Brain microvascular endothelial cell (primary cell): ENCODE measurements at regions not wholly inside any gene's neighbourhood (a gene's known extent, or its start where the extent isn't known, plus 50 kb on each side); places are given as distances from the start of the nearest gene placed in this dataset.

Experiments used
- DNase-seq: peaks from one replicate; pipeline ENCODE4 v3.0.0-alpha.2; 2020
- H3K27ac ChIP-seq: fragments of 250-450 bp; sonication (Bioruptor Pico); 2 replicates; pipeline ENCODE4 v1.5.1; 2020; ENCODE audit warnings: mild to moderate bottlenecking, moderate library complexity
- H3K27me3 ChIP-seq: fragments of 250-450 bp; sonication (Bioruptor Pico); replicated peaks from 2 replicates; pipeline ENCODE4 v1.5.1; 2020; ENCODE audit warnings: mild to moderate bottlenecking
- H3K36me3 ChIP-seq: fragments of 250-450 bp; sonication (Bioruptor Pico); replicated peaks from 2 replicates; pipeline ENCODE4 v1.5.1; 2020; ENCODE audit warnings: mild to moderate bottlenecking
- H3K4me3 ChIP-seq: 2 replicates; pipeline ENCODE4 v1.5.1; 2011; ENCODE audit warnings: low read depth, mild to moderate bottlenecking, control low read depth, low read length, moderate library complexity
- in situ Hi-C: cut with HindIII; loops from 2 replicates; pipeline ENCODE4 v1.10.0; 2017; ENCODE audit warnings: low sequenced_read_pairs, low pct_ligation_motif_present
- TF ChIP-seq, protein P1 (sequence below): IDR thresholded peaks from 2 replicates; pipeline ENCODE4 v1.5.1; 2011; ENCODE audit warnings: low read depth, mild to moderate bottlenecking, moderate library complexity, low read length, control low read depth, inconsistent platforms; ENCODE audit errors: missing control alignments

DNA sequence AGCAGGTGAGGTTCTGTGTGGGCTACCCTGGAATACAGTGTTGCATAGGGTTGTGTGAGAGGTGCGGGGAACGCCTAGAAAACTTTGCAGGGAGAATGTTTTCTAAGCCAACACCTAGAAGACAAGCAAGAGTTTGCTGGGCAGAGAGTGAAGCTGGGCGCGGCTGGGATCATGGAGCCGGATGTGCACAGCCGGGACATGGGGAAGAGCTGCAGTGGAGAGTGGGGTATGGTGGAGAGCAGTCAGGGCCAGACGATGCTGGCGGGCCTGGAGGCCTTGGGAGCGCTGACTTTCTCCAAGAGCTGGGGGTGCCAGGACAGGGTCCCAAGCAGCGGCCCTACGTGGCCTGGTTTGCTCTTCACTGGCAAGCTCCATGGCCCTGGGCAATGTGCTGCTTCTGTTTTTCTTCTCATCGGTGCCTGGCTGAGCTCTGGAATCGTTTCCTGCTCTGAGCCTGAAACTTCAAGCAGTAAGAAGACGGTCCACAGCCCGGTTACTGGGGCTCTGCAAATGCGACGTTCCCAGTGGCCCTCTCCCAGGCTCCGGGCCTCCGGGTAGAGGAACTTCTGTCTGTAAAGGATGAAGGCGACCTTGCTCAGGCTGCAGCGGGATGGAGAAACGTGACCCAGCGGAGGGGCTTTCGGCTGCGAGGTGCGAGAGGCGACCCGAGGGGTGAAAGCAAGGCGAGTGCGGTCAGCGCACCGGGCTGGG lies 51.9 kb upstream of the CD34 start:
- no peaks in the 10 kb centered on the region for H3K36me3 ChIP-seq
- H3K4me3 ChIP-seq = peak overlapping the region; percentile 60
- no peak for DNase-seq
- H3K27me3 ChIP-seq = no peaks in the 10 kb centered on the region
- TF ChIP-seq, protein P1, sequence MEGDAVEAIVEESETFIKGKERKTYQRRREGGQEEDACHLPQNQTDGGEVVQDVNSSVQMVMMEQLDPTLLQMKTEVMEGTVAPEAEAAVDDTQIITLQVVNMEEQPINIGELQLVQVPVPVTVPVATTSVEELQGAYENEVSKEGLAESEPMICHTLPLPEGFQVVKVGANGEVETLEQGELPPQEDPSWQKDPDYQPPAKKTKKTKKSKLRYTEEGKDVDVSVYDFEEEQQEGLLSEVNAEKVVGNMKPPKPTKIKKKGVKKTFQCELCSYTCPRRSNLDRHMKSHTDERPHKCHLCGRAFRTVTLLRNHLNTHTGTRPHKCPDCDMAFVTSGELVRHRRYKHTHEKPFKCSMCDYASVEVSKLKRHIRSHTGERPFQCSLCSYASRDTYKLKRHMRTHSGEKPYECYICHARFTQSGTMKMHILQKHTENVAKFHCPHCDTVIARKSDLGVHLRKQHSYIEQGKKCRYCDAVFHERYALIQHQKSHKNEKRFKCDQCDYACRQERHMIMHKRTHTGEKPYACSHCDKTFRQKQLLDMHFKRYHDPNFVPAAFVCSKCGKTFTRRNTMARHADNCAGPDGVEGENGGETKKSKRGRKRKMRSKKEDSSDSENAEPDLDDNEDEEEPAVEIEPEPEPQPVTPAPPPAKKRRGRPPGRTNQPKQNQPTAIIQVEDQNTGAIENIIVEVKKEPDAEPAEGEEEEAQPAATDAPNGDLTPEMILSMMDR = no peak
- H3K27ac ChIP-seq = peak overlapping the region; percentile 39
- in situ Hi-C loops = no loop called here
